Renal cortical epithelial cell (primary cell): ENCODE measurements at regions not wholly inside any gene's neighbourhood (a gene's known extent, or its start where the extent isn't known, plus 50 kb on each side); places are given as distances from the start of the nearest gene placed in this dataset.
"Not testable (repeated sequence)": the region's sequence is repeated elsewhere in the genome, so short reads cannot be mapped to it uniquely, and the experiment has no call there.

Experiments used
- DNase-seq: peaks from one replicate; pipeline ENCODE4 v3.0.0-alpha.2; 2011; ENCODE audit warnings: low read depth

DNA sequence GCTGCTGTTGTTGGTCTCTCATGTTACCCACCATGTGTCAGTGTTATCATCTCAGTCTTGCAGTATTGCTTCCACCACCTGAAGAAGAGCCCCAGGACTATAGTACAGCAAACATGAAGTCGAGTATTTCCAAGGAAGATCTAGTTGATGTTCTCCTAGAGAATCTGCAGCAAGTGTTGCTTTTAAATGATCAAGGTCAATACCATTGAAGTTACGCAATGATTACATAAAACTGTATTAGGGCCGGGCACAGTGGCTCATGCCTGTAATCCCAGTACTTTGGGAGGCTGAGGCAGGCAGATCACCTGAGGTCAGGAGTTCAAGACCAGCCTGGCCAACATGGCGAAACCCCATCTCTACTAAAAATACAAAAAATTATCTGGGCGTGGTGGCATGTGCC, 173.9 kb downstream of the TJP1 start:
- not testable (repeated sequence) for DNase-seq

DNA sequence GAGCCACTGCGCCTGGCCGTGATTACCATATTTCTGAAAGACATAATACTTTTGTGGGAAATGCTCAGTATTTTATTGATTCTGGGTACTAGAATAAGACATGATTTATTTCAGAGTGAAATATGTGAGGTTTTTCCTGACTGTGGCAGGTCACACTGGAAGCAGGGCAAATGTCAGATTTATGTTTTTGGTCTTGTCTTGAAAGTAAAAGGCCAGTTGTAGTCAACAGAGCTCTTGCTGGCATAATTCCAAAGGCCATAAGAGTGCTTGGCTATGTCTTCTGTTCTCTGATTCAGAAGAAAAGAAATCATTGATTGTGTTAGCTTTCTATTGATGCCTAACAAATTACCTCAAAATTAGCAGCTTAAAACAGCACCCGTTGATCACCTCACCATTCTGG, 176.4 kb downstream of the TJP1 start:
- no peak for DNase-seq

- not testable (repeated sequence) for DNase-seq
Observed at GRCh38 chr15:29644361-29644760, 177.9 kb downstream of the TJP1 start.

GRCh38 chr15:29638781-29639180, 183.5 kb downstream of the TJP1 start:
- DNase-seq = peak; percentile 76

GRCh38 chr15:29638011-29638410, 184.3 kb downstream of the TJP1 start:
- DNase-seq = no peak

DNA sequence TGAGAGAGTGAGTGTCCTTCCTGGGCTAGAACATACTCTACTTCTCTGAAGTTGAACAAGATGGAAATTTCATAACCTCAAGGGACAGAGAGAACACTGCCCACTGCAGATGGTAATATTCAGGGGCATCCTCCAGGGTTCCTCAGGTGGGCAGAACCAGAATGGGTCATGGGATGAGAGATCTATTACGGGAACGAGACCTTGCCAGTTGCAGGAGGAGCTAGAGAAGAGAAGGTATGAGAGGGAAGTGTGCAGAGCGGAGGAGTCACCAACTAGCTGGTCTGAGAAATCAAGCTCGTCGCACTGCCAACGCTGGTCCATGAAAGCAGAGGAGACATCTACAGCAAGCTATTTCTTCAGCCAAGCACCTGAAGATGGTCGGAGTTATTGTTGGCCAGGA, 184.7 kb downstream of the TJP1 start:
- DNase-seq = no peak

DNA sequence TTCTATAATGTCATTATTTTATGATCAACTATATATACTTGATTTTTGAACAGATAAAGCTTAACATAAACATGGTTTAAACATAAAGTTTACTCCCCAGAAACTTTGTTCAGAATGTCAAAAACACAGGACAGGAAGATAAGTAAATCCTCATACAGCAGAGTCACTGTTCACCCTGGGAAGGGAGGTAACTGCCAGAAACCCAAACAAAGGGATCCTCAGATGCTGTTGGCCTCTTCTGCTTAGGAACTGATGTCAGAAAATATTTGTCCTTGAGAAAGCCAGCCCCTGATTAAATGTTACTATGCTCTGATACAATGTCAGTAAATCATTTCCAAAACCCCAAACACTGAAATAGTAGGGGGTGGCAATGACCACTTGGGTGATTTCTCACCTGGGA, 185.3 kb downstream of the TJP1 start:
- no peak for DNase-seq

- peak; percentile 44 for DNase-seq
Observed at GRCh38 chr15:29636140-29636539, 186.1 kb downstream of the TJP1 start.

DNA sequence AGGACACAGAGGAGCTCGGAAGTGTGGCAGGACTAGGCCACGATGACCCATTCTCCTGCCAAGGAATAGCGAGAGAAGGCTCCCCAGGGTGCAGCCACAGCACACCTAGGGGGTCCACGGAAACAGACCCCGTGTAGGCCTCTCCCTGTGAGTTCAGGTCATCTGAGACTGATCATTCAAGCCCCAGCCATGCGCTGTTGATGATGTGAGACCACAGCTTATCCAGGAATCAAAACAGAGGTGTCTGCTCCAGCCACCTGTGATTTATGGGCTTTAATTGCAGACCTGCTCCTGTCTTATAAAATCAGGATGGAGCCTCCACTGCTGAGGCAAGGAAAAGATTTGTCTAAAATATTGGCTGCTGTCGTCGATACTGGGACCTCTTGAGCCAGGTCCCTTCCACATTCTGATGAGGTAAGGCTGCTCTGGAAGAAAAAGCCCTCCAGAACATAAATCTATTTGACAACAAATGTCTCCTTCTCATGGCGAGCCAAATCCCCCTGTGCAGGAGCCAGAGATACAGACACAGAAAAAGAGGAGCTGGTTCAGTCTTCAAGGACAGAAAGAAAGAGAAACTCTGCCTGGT, 186.7 kb downstream of the TJP1 start:
- no peak for DNase-seq

- DNase-seq = no peak
Observed at GRCh38 chr15:29633971-29634370, 188.3 kb downstream of the TJP1 start.

- no peak for DNase-seq
Observed at GRCh38 chr15:29632671-29633406, 189.4 kb downstream of the TJP1 start.

- DNase-seq = no peak
Observed at GRCh38 chr15:29631076-29632070, 190.9 kb downstream of the TJP1 start.

- DNase-seq = no peak
Observed at GRCh38 chr15:29624271-29624670, 198.0 kb downstream of the TJP1 start.

DNA sequence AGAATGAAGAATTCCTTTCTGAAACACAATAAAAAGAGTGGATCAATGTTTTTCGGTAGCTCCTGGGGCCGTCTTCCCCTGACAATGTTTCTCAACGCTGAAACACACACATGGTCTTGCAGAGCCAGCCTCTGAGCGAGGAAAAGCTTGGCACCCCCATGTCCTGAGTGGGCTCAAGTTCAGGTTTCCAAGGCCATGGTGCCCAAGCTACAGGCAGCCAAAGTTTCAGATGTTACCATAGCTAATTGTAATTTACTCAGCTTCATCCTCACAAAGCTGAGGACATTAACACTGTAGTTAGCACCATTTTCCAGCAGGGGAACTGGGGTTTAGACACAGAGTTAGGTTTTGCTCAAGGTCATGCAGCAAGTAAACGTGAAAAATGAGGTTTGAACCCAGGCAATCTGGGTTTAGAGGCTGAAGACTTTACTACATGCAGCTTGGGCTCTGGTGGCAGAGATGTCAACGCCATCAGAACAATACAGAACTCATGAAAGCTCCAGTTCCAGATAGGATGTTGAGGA, 199.1 kb downstream of the TJP1 start:
- no peak for DNase-seq

DNA sequence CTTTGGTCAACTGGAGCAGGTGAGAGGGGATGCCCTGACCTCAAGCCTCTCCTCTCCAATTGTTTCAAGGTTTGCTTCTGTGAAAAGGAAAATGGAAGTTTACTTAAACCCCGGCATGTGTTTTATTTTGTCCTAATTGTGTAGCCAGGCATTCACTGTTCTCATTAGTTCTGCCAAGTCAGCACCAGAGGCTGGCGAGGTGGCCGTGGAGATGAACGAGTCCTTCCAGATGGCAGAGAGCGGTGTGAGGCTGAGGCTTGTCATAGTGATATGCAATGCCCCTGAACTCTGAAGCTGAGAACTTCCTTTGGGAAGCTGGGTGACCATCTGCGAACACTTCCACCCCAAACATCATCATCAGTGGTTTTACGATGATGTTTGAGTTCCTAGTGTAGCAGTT, 199.6 kb downstream of the TJP1 start:
- no peak for DNase-seq

- DNase-seq = no peak
Observed at GRCh38 chr15:29621616-29622015, 200.7 kb downstream of the TJP1 start.

- no peak for DNase-seq
Observed at GRCh38 chr15:29618586-29618985, 203.7 kb downstream of the TJP1 start.

DNA sequence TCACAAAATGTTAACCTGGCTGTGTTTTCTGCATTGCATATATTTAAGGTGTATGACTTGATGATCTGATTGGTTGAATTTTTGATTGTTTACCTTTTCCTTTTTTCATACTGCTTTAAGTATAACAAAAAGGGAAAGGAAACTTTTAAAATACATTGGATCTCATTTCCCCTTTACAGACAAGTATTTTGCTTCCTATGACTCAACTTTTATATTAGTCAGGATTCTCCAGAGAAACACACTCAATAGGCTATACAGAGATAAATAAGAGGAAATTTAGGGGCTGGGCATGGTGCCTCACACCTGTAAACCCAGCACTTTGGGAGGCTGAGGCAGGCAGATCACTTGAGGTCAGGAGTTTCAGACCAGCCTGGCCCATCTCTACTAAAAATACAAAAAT, 205.8 kb downstream of the TJP1 start:
- no peak for DNase-seq

DNA sequence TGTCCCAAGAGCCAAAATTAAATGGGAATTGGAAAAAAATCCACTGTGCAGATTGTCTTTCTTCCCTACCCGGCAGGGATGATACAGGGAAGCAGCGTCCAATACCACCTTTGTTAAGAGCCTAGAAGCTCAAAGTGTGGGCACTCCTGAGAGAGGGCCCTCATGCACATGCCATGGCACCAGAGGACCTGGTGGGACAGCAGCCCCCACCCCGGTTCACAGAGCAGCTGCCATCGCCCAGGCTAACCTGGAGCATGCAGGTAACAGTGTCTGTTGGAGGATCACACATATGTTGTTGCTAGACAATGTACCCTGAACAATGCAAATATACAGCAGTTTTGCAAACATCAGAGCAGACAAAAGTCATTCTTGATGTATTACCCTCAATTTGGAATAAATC, 206.5 kb downstream of the TJP1 start:
- DNase-seq = no peak

- no peak for DNase-seq
Observed at GRCh38 chr15:29613951-29614382, 208.3 kb downstream of the TJP1 start.

GRCh38 chr15:29612701-29613100, 209.6 kb downstream of the TJP1 start:
- peak; percentile 50 for DNase-seq

GRCh38 chr15:29612096-29612495, 210.2 kb downstream of the TJP1 start:
- peak; percentile 83 for DNase-seq
